Glomerular visceral epithelial cell (primary cell): ENCODE measurements at regions not wholly inside any gene's neighbourhood (a gene's known extent, or its start where the extent isn't known, plus 50 kb on each side); places are given as distances from the start of the nearest gene placed in this dataset.
"Not testable (repeated sequence)": the region's sequence is repeated elsewhere in the genome, so short reads cannot be mapped to it uniquely, and the experiment has no call there.

Source experiments
- DNase-seq: peaks from one replicate; pipeline ENCODE4 v3.0.0-alpha.2; 2016; ENCODE audit errors: extremely low spot score

DNA sequence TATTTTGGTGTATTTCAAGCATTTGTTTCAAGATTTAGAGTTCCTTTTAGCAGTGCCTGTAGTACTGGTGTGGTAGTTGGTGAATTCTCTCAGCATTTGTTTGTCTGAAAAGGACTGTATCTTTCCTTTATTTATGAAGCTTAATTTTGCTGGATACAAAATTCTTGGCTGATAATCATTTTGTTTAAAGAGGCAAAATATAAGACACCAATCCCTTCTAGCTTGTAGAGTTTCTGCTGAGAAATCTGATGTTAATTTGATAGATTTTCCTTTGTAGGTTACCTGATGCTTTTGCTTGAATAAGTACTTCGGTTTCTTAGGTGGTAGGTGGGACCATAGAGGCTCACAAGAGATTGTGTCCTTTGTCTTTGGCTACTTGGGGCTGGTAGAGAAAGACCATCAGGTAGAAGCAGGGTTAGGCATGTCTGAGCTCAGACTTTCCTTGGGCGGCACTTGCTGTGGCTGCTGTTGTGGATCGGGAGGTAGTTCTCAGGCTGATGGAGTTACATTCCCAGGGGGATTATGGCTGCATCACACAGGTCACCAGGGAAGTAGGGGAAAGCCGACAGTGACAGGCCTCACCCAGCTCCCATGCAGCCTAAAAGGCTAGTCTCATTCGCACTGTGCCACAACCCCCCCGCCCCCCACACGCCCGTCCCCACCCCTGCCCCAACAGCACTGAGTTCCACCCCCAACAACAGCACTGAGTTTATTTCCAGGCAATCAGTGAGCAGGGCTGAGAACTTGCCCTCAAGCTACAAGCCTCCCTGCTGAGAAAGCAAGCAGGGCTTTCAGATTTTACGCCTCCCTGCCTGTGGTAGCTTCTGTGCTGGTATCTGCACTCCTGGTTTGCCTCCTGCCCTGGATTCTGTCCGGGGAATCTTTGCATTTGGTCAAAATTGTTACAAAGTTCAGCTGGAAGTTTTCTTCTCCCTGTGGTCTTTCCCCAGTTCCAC, 127.1 kb upstream of the GLRA1 start:
- DNase-seq = no peak

- DNase-seq = no peak
Observed at GRCh38 chr5:152046361-152046760, 121.7 kb upstream of the GLRA1 start.

GRCh38 chr5:152038856-152039255, 114.2 kb upstream of the GLRA1 start:
- not testable (repeated sequence) for DNase-seq

DNA sequence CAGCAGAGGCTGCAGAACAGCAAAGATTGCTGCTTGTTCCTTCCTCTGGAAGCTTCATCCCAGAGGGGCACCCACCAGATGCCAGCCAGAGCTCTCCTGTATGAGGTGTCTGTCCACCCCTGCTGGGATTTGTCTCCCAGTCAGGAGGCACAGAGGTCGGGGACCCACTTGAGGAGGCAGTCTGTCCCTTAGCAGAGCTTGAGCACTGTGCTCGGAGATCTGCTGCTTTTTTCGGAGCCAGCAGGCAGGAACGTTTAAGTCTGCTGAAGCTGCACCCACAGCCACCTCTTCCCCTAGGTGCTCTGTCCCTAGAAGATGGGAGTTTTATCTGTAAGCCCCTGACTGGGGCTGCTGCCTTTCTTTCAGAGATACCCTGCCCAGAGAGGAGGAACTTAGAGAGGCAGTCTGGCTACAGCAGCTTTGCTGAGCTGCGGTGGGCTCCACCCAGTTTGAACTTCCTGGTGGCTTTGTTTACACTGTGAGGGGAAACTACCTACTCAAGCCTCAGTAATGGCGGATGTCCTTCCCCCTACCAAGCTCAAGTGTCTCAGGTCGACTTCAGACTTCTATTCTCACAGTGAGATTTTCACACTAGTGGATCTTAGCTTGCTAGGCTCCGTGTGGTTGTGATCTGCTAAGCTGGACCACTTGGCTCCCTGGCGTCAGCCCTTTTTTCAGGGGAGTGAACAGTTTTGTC, 101.8 kb upstream of the GLRA1 start:
- not testable (repeated sequence) for DNase-seq

GRCh38 chr5:152016421-152016820, 91.8 kb upstream of the GLRA1 start:
- DNase-seq = no peak

DNA sequence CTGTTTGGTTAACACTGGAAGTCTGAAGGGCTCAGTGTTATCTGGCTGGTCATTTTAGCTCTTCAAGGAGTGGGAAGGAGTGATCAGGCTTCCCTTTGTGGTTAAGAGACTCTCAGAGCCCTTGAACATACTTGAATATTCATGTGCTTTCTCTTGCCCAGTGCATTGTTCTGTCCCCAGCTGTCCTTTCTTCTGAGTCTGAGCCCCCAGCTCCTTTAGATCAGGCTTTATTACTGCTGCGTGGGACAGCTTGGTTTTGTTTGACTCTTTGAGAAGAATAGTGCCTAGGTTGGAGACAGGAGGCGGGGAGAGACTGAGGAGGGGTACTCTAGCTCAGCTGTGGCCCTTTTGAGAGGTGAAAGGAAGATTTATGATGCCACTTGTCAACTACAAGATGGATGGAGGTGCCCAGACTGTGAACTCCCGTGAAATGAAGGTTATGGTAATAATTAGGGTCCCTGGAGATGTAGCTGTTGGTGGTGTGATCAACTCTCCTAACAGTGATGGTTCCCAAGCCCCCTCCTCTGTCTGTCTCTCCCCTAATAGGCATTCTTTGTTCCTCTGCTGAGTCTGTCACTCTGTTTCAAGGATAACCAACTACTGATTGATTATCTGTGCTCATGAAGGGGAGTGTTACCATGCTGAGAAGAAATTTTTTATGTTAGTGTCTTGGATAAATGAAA, 83.1 kb upstream of the GLRA1 start:
- DNase-seq = no peak

DNA sequence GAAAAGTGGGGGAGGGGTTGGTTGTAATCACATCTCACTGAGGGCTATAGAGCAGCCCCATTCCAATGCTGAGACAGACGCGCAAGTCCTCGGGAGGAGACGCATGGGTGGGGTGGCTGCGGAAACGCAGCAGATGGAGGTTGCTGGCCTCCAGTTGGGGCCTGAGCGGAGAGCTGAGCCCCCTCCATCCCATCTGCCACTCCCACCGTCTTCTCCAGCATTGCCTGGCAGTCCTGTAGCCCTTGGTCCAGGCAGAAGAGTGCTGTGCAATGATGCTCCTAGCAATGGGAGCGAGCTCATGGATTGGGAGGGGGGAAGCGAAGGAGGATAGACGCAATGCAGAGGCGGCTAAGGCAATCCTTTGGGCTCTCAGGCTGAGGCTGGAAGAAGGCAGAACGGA, 79.4 kb upstream of the GLRA1 start:
- DNase-seq = no peak
